OCI-LY3 (cell line): ENCODE measurements at regions not wholly inside any gene's neighbourhood (a gene's known extent, or its start where the extent isn't known, plus 50 kb on each side); places are given as distances from the start of the nearest gene placed in this dataset.

Experiments
- H2AFZ ChIP-seq: fragments of 200-600, 300-600 bp; shearing (Covaris generic); 2 replicates; pipeline ENCODE4 v1.6.0; 2014; ENCODE audit warnings: antibody characterized with exemption, low read depth, low read length
- H3K27ac ChIP-seq: fragments of 200-600, 300-600 bp; sonication (generic); 2 replicates; pipeline ENCODE4 v1.5.1; 2014; ENCODE audit warnings: mild to moderate bottlenecking, low read length, moderate library complexity, mixed read lengths
- H3K27me3 ChIP-seq: fragments of 200-600, 300-600 bp; sonication (generic); 2 replicates; pipeline ENCODE4 v1.6.1; 2014; ENCODE audit warnings: low read depth, low read length, mixed read lengths
- H3K36me3 ChIP-seq: fragments of 200-600, 300-600 bp; sonication (generic); replicated peaks from 2 replicates; pipeline ENCODE3; 2014; ENCODE audit warnings: low read depth, low read length, mixed read lengths
- H3K4me1 ChIP-seq: fragments of 300-600, 200-600 bp; sonication (generic); 2 replicates; pipeline ENCODE4 v1.6.1; 2014; ENCODE audit warnings: low read length, mixed read lengths
- H3K4me2 ChIP-seq: fragments of 200-600, 300-600 bp; sonication (generic); 2 replicates; pipeline ENCODE4 v1.6.1; 2014; ENCODE audit warnings: low read length, mixed read lengths
- H3K4me3 ChIP-seq: fragments of 300-600, 200-600 bp; sonication (generic); 2 replicates; pipeline ENCODE4 v1.5.1; 2014; ENCODE audit warnings: antibody characterized with exemption, mild to moderate bottlenecking, low read length, moderate library complexity
- H3K79me2 ChIP-seq: fragments of 300-600, 200-600 bp; shearing (Covaris generic); 2 replicates; pipeline ENCODE4 v1.6.1; 2014; ENCODE audit warnings: mild to moderate bottlenecking, low read length, mixed read lengths
- H3K9ac ChIP-seq: fragments of 300-600, 200-600 bp; shearing (Covaris generic); 2 replicates; pipeline ENCODE4 v1.6.0; 2014; ENCODE audit warnings: mild to moderate bottlenecking, low read length, moderate library complexity
- H3K9me3 ChIP-seq: fragments of 200-600, 300-600 bp; shearing (Covaris generic); 2 replicates; pipeline ENCODE4 v1.6.1; 2014; ENCODE audit warnings: low read length, mixed read lengths; ENCODE audit not compliant: insufficient read depth
- H4K20me1 ChIP-seq: fragments of 200-600, 300-600 bp; sonication (generic); 2 replicates; pipeline ENCODE4 v1.6.1; 2016; ENCODE audit warnings: low read length, mixed read lengths; ENCODE audit not compliant: insufficient read depth
- CTCF ChIP-seq: fragments of 200-600, 300-600 bp; sonication (generic); IDR thresholded peaks from 2 replicates; pipeline ENCODE4 v1.5.1; 2014; ENCODE audit warnings: antibody characterized with exemption, low read length, low read depth
- EZH2phosphoT487 ChIP-seq: fragments of 200-600 bp; shearing (Covaris generic); IDR thresholded peaks from 2 replicates; pipeline ENCODE4 v1.6.1; 2018; ENCODE audit warnings: antibody characterized with exemption, mixed run types, low read depth

GRCh38 chr17:71437166-71437565 is 683.7 kb upstream of the SOX9 start:
- Histone ChIP-seq H3K4me3 (no peak overlapping the region), H3K4me1 (no peaks in the 10 kb centered on the region), H3K27me3 (no peaks in the 10 kb centered on the region), H3K4me2 (no peak overlapping the region), H3K79me2 (no peaks in the 10 kb centered on the region), H4K20me1 (no peaks in the 10 kb centered on the region), H3K27ac (no peak overlapping the region), H3K9me3 (no peaks in the 10 kb centered on the region), H3K9ac (no peak overlapping the region), H2AFZ (no peak overlapping the region), H3K36me3 (no peaks in the 10 kb centered on the region)
- TF ChIP-seq EZH2phosphoT487 (no peak), CTCF (no peak)

GRCh38 chr17:71438631-71439146 is 682.1 kb upstream of the SOX9 start:
- no peak overlapping the region for H3K4me3 ChIP-seq
- no peaks in the 10 kb centered on the region for H4K20me1 ChIP-seq
- no peak overlapping the region for H3K9ac ChIP-seq
- H3K9me3 ChIP-seq, result no peaks in the 10 kb centered on the region
- H3K79me2 ChIP-seq, result no peaks in the 10 kb centered on the region
- no peak overlapping the region for H3K27ac ChIP-seq
- no peaks in the 10 kb centered on the region for H3K4me1 ChIP-seq
- no peak for TF ChIP-seq EZH2phosphoT487
- no peaks in the 10 kb centered on the region for H3K36me3 ChIP-seq
- H3K4me2 ChIP-seq, result no peak overlapping the region
- H3K27me3 ChIP-seq, result no peaks in the 10 kb centered on the region
- no peak overlapping the region for H2AFZ ChIP-seq

DNA sequence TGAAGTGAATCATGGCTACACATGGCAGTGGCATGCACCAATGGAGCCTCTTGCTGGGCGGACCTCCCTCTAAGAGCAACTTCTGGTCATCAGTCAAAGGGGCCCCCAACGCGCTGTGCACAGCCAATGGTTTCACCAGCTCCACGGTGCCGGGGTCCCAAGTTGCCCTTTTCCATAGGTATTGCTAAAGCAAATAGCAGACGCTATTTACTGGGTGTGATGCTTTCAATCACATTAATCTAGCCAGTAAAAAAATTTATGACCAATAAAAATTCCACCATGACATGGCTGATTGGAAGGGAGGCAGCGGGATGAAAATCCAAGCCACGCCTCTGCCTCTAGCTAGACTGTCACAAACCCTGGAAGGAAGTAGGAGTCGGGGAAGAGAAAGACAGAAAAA is 680.3 kb upstream of the SOX9 start:
- Histone ChIP-seq H3K4me3 (no peak overlapping the region), H2AFZ (no peak overlapping the region), H3K4me1 (no peaks in the 10 kb centered on the region), H3K79me2 (no peaks in the 10 kb centered on the region), H3K27me3 (no peaks in the 10 kb centered on the region), H3K27ac (no peak overlapping the region), H3K4me2 (no peak overlapping the region), H4K20me1 (no peaks in the 10 kb centered on the region), H3K9ac (no peak overlapping the region), H3K9me3 (no peaks in the 10 kb centered on the region), H3K36me3 (no peaks in the 10 kb centered on the region)
- no peak for TF ChIP-seq CTCF
- TF ChIP-seq EZH2phosphoT487, result no peak

- Histone ChIP-seq H3K4me3 (no peak overlapping the region), H3K27me3 (no peaks in the 10 kb centered on the region), H3K4me1 (no peaks in the 10 kb centered on the region), H3K4me2 (no peak overlapping the region), H2AFZ (no peak overlapping the region), H3K9me3 (no peaks in the 10 kb centered on the region), H3K79me2 (no peaks in the 10 kb centered on the region), H4K20me1 (no peaks in the 10 kb centered on the region), H3K36me3 (no peaks in the 10 kb centered on the region), H3K27ac (no peak overlapping the region), H3K9ac (no peak overlapping the region)
- TF ChIP-seq EZH2phosphoT487 (no peak), CTCF (no peak)
Measured at GRCh38 chr17:71441098-71441497, 679.7 kb upstream of the SOX9 start.

DNA sequence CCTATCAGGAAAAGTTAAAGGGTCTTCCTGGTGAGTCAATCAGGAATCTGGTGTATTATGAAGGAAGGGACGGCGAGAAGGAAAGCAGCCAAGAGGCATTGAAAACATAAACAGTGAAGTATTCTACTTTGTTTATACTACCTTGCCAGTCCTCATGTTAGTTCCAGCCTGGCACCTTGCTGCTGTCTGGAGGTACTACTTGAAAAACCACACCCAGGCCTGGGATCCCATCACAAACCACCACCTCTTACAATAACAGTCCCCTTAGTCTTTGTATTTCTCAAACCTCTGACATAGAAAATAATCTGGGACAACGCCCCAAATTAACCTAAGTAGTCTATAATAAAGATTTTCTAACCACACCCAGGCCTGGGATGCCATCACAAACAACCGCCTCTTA is 676.7 kb upstream of the SOX9 start:
- Histone ChIP-seq H3K27me3 (no peaks in the 10 kb centered on the region), H3K4me1 (no peaks in the 10 kb centered on the region), H3K9ac (no peak overlapping the region), H3K9me3 (no peaks in the 10 kb centered on the region), H3K4me2 (no peak overlapping the region), H4K20me1 (no peaks in the 10 kb centered on the region), H3K36me3 (no peaks in the 10 kb centered on the region), H2AFZ (no peak overlapping the region), H3K27ac (no peak overlapping the region), H3K4me3 (no peak overlapping the region), H3K79me2 (no peaks in the 10 kb centered on the region)
- TF ChIP-seq CTCF (no peak), EZH2phosphoT487 (no peak)
